ENCODE measurements at regions not wholly inside any gene's neighbourhood (a gene's known extent, or its start where the extent isn't known, plus 50 kb on each side); places are given as distances from the start of the nearest gene placed in this dataset.

DNA sequence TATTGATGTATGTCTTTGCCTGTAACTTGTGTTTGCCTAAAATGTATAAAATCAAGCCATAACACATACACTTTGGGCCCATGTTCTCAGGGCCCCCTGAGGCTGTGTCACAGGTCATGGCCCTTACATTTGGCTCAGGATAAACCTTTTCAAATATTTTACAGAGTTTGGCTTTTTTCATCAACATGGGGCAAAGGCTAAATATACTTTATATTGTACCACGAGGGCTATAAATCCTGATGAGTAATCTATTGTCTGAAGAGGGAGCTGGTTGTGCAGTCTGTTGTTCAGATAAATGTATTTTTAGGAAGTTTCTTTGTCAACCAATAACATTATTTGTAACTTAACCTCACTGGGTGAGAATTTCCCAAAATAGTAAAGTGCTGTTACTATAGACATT lies 404.6 kb upstream of the DDI1 start:
- TF ChIP-seq, protein P1, sequence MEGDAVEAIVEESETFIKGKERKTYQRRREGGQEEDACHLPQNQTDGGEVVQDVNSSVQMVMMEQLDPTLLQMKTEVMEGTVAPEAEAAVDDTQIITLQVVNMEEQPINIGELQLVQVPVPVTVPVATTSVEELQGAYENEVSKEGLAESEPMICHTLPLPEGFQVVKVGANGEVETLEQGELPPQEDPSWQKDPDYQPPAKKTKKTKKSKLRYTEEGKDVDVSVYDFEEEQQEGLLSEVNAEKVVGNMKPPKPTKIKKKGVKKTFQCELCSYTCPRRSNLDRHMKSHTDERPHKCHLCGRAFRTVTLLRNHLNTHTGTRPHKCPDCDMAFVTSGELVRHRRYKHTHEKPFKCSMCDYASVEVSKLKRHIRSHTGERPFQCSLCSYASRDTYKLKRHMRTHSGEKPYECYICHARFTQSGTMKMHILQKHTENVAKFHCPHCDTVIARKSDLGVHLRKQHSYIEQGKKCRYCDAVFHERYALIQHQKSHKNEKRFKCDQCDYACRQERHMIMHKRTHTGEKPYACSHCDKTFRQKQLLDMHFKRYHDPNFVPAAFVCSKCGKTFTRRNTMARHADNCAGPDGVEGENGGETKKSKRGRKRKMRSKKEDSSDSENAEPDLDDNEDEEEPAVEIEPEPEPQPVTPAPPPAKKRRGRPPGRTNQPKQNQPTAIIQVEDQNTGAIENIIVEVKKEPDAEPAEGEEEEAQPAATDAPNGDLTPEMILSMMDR (IDR thresholded peaks at IDR 0.05; ENCODE audit: low read length, missing control alignments): no peak
- H3K4me3 ChIP-seq (replicated peaks; ENCODE audit: low read depth, low read length): no peak overlapping the region
- peak; percentile 38 for DNase-seq (ENCODE audit: low read depth)

DNA sequence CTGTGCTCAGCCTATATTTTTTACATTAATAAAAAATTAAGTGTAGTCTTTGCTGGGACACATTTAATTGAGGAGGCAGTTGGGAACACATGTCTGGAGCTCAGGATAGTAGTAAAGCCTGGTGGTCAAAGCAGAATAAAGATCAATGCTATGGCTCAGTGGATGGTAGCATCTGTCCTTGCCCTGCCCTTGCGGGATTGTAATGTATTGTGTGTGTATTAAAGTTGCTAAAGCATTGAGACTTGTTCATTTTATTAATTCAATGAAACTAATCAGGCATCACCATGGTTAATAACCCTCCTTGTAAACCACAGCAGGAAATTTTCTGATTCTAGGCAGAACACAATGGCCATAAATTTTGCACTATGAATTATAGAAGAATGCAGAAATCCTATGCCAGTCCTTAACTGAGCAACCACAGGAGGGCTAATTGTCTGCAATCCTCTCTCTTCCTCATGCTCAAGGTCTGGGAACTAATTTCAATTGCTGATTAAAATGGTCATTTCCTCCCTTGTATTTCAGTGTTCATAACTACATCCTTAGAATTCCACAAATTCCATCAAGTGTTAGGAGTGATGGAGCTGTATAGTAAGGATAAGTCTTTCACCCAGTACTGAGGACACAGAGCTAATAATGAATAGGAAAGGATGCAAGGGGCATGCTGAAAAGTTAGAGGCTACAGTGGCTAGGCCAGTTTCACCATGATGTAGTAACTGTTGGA lies 403.2 kb upstream of the DDI1 start:
- DNase-seq (ENCODE audit: low read depth): peak; percentile 81
- TF ChIP-seq, protein P1 (IDR thresholded peaks at IDR 0.05; ENCODE audit: low read length, missing control alignments): peak; percentile 22
- no peak overlapping the region for H3K4me3 ChIP-seq (replicated peaks; ENCODE audit: low read depth, low read length)

DNA sequence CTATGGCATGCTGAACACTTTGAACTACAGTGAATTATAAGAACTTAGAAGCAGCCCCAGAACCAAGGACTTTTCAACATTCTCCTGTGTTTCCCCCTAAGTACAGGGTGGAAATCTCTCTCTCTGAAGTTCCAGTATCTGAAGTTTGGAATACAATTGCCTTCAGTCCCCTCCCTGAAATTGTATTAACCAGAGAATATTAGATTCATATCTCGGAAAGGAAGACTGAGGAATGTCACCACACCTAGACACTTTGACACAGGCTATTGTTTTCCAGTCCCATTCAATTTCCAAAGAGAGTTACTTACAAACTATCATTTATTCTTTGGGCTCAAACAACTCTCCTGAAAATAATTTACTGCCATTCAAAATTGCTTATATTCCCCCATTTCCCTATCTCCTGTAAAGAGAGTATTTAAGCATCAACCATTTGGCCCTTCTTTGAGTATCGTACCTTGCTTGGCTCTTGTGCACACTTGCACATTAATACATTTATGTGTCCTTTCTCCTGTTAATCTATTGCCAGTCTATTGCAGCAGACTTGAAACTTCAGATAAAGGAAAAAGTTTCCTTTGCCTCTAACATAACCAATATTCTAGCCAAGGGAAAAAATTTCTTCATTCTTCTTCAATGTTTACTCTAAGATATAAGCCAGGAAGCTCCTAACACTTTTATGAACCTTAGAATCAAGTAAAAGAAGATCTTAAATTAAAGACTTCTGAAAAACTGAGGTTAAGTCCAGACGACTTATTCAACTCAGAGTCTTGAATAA lies 402.4 kb upstream of the DDI1 start:
- peak; percentile 34 for DNase-seq (ENCODE audit: low read depth)
- H3K4me3 ChIP-seq (replicated peaks; ENCODE audit: low read depth, low read length): no peak overlapping the region
- TF ChIP-seq, protein P1 (IDR thresholded peaks at IDR 0.05; ENCODE audit: low read length, missing control alignments): no peak

DNA sequence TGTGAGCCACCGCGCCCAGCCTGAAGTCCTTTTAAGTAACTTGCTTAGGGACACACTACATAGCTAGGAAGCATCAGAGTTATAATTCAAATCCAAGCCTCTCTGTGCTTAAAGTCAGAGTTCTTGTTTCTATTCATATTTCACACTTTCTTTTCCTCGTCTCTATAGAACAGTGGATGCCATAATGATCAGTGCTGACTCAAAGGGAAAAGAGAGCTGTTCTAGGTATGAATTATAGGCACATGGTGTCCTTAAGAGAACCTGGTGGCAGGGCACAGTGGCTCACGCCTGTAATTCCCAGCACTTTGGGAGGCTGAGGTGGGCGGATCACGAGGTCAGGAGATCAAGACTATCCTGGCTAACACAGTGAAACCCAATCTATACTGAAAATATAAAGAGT lies 400.2 kb upstream of the DDI1 start:
- TF ChIP-seq, protein P1 (IDR thresholded peaks at IDR 0.05; ENCODE audit: low read length, missing control alignments): no peak
- no peak for DNase-seq (ENCODE audit: low read depth)
- H3K4me3 ChIP-seq (replicated peaks; ENCODE audit: low read depth, low read length): no peak overlapping the region

DNA sequence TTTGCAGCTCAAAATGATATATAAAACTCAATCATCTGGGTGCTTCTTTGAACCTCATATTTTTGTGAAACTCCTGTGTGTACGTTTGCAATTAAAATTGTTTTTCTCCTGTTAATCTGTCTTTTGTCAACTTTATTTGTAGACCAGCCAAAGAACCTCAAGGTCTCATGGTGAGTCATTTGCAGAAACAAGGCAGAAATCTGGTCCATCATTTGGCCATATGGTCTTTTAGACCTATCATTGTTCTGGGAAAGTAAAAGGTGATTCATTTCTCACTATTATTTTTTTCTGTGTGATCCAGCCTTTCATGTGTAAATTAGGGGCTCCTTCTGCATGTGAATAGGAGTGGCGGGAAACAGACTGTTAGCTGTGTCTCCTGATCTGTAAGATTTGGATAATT lies 399.1 kb upstream of the DDI1 start:
- DNase-seq (ENCODE audit: low read depth): peak; percentile 42
- TF ChIP-seq, protein P1 (IDR thresholded peaks at IDR 0.05; ENCODE audit: low read length, missing control alignments): no peak
- no peak overlapping the region for H3K4me3 ChIP-seq (replicated peaks; ENCODE audit: low read depth, low read length)

DNA sequence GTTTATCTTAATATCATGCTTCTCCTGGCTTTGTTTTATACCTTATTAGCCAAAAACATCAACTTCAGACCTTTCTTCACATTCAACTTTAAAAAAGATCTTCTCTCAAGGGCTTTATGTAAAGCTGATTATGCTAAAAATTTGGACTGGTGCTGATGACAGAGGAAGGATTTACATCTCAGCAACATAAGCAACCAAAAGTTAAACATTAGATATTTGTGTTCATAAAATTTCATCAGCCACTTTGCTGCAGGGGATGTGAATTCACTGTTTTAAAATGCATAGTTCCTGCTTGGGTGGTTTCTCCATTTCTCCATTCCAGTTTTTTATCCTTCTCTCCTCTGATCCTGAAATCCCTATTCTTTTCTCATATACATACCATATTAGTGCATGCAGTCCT lies 398.6 kb upstream of the DDI1 start:
- no peak overlapping the region for H3K4me3 ChIP-seq (replicated peaks; ENCODE audit: low read depth, low read length)
- DNase-seq (ENCODE audit: low read depth): no peak
- TF ChIP-seq, protein P1 (IDR thresholded peaks at IDR 0.05; ENCODE audit: low read length, missing control alignments): no peak
